SK-N-MC (cell line): ENCODE measurements at regions not wholly inside any gene's neighbourhood (a gene's known extent, or its start where the extent isn't known, plus 50 kb on each side); places are given as distances from the start of the nearest gene placed in this dataset.

Experiments
- EZH2 ChIP-seq: fragments of 200-600 bp; sonication (generic); IDR thresholded peaks from one replicate; pipeline ENCODE4 v1.6.1; 2017; ENCODE audit warnings: antibody characterized with exemption
- POLR2AphosphoS5 ChIP-seq: IDR thresholded peaks from 2 replicates; pipeline ENCODE4 v1.6.1; 2012; ENCODE audit warnings: mild to moderate bottlenecking, low read depth, low read length, borderline replicate concordance

GRCh38 chr12:22967171-22967570, 342.2 kb downstream of the ETNK1 start:
- no peak for TF ChIP-seq POLR2AphosphoS5
- TF ChIP-seq EZH2, result no peak
